HepG2 (cell line): ENCODE measurements at regions not wholly inside any gene's neighbourhood (a gene's known extent, or its start where the extent isn't known, plus 50 kb on each side); places are given as distances from the start of the nearest gene placed in this dataset.

Experiments used
- NFE2L2 ChIP-seq: fragments of 150-350 bp; IDR thresholded peaks from 2 replicates; pipeline ENCODE4 v1.6.1; 2014; ENCODE audit warnings: low read length
- ZFYVE20 ChIP-seq: sonication (generic); formaldehyde crosslinking; IDR thresholded peaks from 2 replicates; pipeline ENCODE4 v1.8.0; 2023; ENCODE audit warnings: low read depth, mild to moderate bottlenecking, moderate library complexity, missing genetic modification reagents, borderline replicate concordance
- TF ChIP-seq, protein P1 (sequence below): IDR thresholded peaks from 2 replicates; pipeline ENCODE4 v1.6.1; 2012; ENCODE audit warnings: inconsistent platforms

- TF ChIP-seq, protein P1, sequence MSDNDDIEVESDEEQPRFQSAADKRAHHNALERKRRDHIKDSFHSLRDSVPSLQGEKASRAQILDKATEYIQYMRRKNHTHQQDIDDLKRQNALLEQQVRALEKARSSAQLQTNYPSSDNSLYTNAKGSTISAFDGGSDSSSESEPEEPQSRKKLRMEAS = no peak
- no peak for TF ChIP-seq ZFYVE20 (CRISPR knock-in tag)
- TF ChIP-seq NFE2L2 = no peak
These were observed 406.6 kb upstream of the SYT1 start for GRCh38 chr12:78457938-78458337.
